ENCODE measurements at regions not wholly inside any gene's neighbourhood (a gene's known extent, or its start where the extent isn't known, plus 50 kb on each side); places are given as distances from the start of the nearest gene placed in this dataset.

DNA sequence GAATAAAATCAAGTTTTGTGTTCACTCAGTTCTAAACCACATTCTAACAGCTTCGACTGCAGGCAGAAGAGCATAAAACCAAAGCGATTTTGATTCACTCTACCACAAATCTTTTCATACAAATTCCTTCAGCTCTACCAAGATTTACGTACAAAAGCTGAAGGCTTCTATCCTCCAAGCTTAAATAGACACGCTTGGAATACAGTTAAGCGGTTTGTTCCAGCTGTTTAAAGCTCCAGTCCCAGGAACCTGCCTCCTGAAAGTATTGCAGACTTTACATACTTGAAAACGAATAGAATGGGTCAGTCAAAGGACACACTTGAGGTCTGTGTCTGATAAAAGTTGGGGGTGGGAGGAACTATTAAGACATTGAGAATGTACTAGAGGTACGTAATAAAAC lies 102.9 kb downstream of the MPP7 start:
- DNase-seq (ENCODE audit: insufficient read length, low spot score), result no peak
- FAIRE-seq, result no peak
- TF ChIP-seq SPI1 (IDR thresholded peaks at IDR 0.05; ENCODE audit: low read depth, low read length) (no peak), TAF1 (IDR thresholded peaks at IDR 0.05; ENCODE audit: low read depth, low read length) (no peak), POU2F2 (IDR thresholded peaks at IDR 0.05; ENCODE audit: low read depth, low read length) (no peak), POLR2A (IDR thresholded peaks at IDR 0.05; ENCODE audit: low read depth, low read length) (no peak), POLR2AphosphoS5 (IDR thresholded peaks at IDR 0.05; ENCODE audit: low read depth, low read length) (no peak), PAX5 (IDR thresholded peaks at IDR 0.05; ENCODE audit: insufficient read depth, low read length, severe bottlenecking) (no peak)

DNA sequence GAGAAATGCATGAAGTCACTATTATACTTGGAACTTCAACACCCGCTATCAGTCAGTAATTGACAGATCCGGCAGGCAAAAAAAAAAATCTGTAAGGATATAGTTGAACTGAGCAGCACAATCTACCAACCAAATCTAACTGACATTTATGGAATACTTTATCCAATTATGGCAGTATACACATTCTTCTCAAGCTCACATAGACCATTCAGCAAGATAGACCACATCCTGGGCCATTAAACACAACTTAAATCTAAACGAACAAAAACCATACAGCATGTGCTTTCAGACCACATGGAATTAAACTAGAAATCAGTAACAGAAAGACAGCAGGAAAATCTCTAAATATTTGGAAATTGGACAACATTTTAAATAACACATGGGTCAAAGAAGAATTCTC lies 112.7 kb downstream of the MPP7 start:
- TF ChIP-seq TAF1 (IDR thresholded peaks at IDR 0.05; ENCODE audit: low read depth, low read length) (no peak), POLR2AphosphoS5 (IDR thresholded peaks at IDR 0.05; ENCODE audit: low read depth, low read length) (no peak), POU2F2 (IDR thresholded peaks at IDR 0.05; ENCODE audit: low read depth, low read length) (no peak), PAX5 (IDR thresholded peaks at IDR 0.05; ENCODE audit: insufficient read depth, low read length, severe bottlenecking) (no peak), POLR2A (IDR thresholded peaks at IDR 0.05; ENCODE audit: low read depth, low read length) (no peak), SPI1 (IDR thresholded peaks at IDR 0.05; ENCODE audit: low read depth, low read length) (no peak)
- no peak for FAIRE-seq
- no peak for DNase-seq (ENCODE audit: insufficient read length, low spot score)

DNA sequence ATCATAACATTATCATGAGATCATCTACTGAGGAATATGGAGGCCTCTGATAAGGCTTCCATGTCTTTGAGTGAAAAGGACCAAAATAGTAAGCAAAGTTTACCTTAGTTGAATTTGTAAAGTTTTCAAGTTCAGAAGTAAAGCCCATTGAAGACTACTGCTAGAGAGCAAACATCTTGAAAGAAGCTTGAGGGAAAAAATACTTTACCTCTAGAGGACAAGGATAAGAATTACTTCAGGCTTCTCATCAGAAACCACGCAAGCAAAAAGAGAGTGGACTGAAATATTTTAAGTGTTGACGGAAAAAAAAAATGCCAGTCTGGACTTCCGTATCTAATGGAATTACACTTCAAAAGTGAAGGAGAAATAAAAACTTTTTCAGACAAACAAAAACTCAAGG lies 114.3 kb downstream of the MPP7 start:
- DNase-seq (ENCODE audit: insufficient read length, low spot score) (no peak), FAIRE-seq (no peak)
- TF ChIP-seq TAF1 (IDR thresholded peaks at IDR 0.05; ENCODE audit: low read depth, low read length), result no peak
- no peak for TF ChIP-seq POLR2AphosphoS5 (IDR thresholded peaks at IDR 0.05; ENCODE audit: low read depth, low read length)
- TF ChIP-seq SPI1 (IDR thresholded peaks at IDR 0.05; ENCODE audit: low read depth, low read length), result no peak
- TF ChIP-seq POLR2A (IDR thresholded peaks at IDR 0.05; ENCODE audit: low read depth, low read length), result no peak
- no peak for TF ChIP-seq PAX5 (IDR thresholded peaks at IDR 0.05; ENCODE audit: insufficient read depth, low read length, severe bottlenecking)

DNA sequence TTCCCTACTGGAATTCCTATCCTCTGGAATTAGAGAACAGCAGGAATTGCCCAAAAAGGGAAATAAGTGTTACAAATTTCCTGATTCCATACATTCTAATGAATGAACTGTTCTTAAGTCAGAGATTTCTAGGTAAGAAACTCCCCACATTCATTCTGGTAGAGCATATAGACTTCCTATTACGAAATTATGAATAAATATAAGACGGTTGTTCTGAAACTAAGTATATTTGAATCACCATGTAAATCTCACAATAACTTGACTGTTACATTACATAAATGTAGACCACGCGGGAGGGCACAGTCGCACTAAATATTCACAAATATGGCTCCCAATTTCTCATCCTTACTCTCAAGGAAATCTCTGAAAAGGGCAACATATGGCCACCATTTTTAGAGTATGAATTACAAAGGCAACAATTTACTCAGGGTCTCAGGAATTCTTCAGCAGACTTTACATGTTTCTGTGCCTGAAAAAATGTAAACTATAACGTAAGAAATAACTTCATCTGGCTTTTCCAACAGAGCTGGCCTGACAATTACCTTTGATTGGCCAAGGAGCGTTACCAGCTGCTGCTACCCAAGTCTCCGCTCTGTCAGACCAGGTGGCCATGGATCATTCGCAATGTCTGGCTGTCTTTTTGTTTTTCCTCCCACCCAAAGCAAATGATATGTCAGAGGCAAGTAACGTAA lies 115.8 kb downstream of the MPP7 start:
- FAIRE-seq (no peak), DNase-seq (ENCODE audit: insufficient read length, low spot score) (no peak)
- TF ChIP-seq PAX5 (IDR thresholded peaks at IDR 0.05; ENCODE audit: insufficient read depth, low read length, severe bottlenecking) (no peak), POLR2A (IDR thresholded peaks at IDR 0.05; ENCODE audit: low read depth, low read length) (no peak)

DNA sequence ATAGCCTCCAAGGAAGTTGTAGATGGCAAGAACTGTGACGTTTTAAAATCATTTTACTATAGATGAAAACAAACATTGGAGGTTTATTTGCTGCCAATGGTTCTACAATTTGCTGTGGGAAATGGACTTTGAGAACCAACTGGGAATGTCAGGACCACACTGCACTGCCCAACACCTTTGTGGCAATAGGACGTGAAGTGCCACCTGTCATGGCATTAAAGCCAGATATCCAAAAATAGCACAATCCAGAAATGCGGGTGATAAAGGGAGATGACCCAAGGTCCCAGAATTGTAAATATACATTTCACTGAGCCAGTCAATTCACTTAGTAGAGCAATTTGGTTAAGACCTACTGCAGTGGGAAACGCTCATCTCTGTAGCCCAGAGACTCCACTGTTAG lies 116.4 kb downstream of the MPP7 start:
- TF ChIP-seq POLR2A (IDR thresholded peaks at IDR 0.05; ENCODE audit: low read depth, low read length) (no peak), PAX5 (IDR thresholded peaks at IDR 0.05; ENCODE audit: insufficient read depth, low read length, severe bottlenecking) (no peak), SPI1 (IDR thresholded peaks at IDR 0.05; ENCODE audit: low read depth, low read length) (no peak), TAF1 (IDR thresholded peaks at IDR 0.05; ENCODE audit: low read depth, low read length) (no peak), POLR2AphosphoS5 (IDR thresholded peaks at IDR 0.05; ENCODE audit: low read depth, low read length) (no peak), POU2F2 (IDR thresholded peaks at IDR 0.05; ENCODE audit: low read depth, low read length) (no peak)
- FAIRE-seq (no peak), DNase-seq (ENCODE audit: insufficient read length, low spot score) (no peak)

DNA sequence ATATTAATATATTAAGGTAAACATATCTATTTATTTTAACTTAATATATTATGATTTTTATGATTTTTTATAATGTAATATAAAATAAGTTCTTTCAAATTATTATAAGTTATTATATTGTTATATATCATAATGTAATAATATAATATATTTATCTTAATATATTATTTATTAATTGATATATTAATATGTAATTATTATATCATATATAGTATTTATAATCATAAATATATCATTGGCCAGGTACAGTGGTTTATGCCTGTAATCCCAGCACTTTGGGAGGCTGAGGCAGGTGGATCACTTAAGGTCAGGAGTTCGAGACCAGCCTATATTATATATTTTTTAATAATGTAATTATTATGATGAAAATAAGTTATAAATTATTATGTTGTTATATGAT lies 118.1 kb downstream of the MPP7 start:
- no peak for TF ChIP-seq SPI1 (IDR thresholded peaks at IDR 0.05; ENCODE audit: low read depth, low read length)
- no peak for TF ChIP-seq POLR2A (IDR thresholded peaks at IDR 0.05; ENCODE audit: low read depth, low read length)
- TF ChIP-seq POU2F2 (IDR thresholded peaks at IDR 0.05; ENCODE audit: low read depth, low read length), result no peak
- no peak for TF ChIP-seq TAF1 (IDR thresholded peaks at IDR 0.05; ENCODE audit: low read depth, low read length)
- TF ChIP-seq POLR2AphosphoS5 (IDR thresholded peaks at IDR 0.05; ENCODE audit: low read depth, low read length), result no peak
- no peak for TF ChIP-seq PAX5 (IDR thresholded peaks at IDR 0.05; ENCODE audit: insufficient read depth, low read length, severe bottlenecking)
- FAIRE-seq, result no peak
- DNase-seq (ENCODE audit: insufficient read length, low spot score), result no peak

DNA sequence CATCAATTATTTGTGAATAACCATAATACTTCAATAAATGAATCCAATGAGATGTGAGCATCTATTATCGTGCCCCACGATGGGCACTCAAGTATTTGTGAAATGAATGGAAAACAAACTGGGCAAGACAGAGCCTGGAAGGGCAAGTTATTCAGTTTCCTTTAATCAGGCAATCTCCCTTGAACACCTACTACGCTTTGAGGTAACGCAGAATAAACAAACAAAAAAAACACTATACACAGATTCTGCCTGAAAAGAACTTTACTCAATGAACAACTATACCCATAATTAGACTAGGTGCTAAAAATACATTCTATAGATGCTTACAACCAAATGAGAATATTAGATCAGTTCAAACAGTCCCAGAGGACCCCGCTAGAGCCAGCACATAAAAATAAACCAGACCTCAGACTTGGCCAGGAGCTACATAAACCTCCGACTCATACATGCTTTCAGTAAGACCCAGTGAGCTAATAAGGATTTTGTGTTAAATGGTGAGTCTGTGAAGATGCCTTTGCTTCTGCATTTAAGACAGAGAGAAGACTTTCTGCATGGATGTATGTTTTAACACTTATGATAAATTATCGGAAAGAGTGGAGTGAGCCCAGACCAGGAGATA lies 121.3 kb downstream of the MPP7 start:
- FAIRE-seq (no peak), DNase-seq (ENCODE audit: insufficient read length, low spot score) (no peak)
- TF ChIP-seq POLR2AphosphoS5 (IDR thresholded peaks at IDR 0.05; ENCODE audit: low read depth, low read length) (no peak), TAF1 (IDR thresholded peaks at IDR 0.05; ENCODE audit: low read depth, low read length) (no peak), PAX5 (IDR thresholded peaks at IDR 0.05; ENCODE audit: insufficient read depth, low read length, severe bottlenecking) (no peak), SPI1 (IDR thresholded peaks at IDR 0.05; ENCODE audit: low read depth, low read length) (no peak), POLR2A (IDR thresholded peaks at IDR 0.05; ENCODE audit: low read depth, low read length) (no peak), POU2F2 (IDR thresholded peaks at IDR 0.05; ENCODE audit: low read depth, low read length) (no peak)

DNA sequence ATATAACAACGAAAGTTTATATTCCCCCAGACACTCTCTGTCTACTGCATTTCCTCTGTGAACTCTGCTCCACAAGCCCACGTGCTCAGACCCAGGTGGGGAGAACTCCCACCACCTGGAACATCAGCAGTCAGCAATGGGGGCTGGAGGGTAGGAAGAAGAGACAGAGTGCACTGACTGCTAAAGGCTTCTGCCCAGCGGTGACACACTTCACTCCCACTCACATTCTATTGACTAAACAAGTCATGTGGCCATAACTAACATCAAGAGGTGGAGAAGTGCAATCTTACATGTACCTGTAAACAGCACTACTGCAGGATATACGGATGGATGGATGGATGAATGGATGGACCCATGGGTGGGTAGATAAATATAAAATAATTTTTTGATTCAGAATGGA lies 122.2 kb downstream of the MPP7 start:
- no peak for DNase-seq (ENCODE audit: insufficient read length, low spot score)
- TF ChIP-seq TAF1 (IDR thresholded peaks at IDR 0.05; ENCODE audit: low read depth, low read length) (no peak), SPI1 (IDR thresholded peaks at IDR 0.05; ENCODE audit: low read depth, low read length) (no peak), POLR2AphosphoS5 (IDR thresholded peaks at IDR 0.05; ENCODE audit: low read depth, low read length) (no peak), POLR2A (IDR thresholded peaks at IDR 0.05; ENCODE audit: low read depth, low read length) (no peak), PAX5 (IDR thresholded peaks at IDR 0.05; ENCODE audit: insufficient read depth, low read length, severe bottlenecking) (no peak), POU2F2 (IDR thresholded peaks at IDR 0.05; ENCODE audit: low read depth, low read length) (no peak)
- FAIRE-seq, result no peak

DNA sequence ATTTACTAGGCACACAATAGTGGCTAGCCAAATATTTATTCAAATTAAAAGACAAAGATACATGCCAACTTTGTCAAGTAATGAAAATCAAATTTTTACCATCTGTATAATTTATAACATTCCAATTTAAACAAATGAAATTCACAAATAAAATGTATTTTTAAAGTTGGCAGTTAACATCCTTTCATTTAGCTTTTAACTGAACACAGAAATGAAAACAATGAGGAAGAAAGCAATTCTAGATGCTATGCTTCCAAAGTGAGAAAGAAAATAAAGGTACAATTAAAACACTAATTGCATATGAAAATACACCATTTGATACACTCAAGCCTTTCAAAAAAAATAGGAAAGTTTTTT lies 123.1 kb downstream of the MPP7 start:
- no peak for FAIRE-seq
- DNase-seq (ENCODE audit: insufficient read length, low spot score), result no peak
- TF ChIP-seq PAX5 (IDR thresholded peaks at IDR 0.05; ENCODE audit: insufficient read depth, low read length, severe bottlenecking) (no peak), TAF1 (IDR thresholded peaks at IDR 0.05; ENCODE audit: low read depth, low read length) (no peak)

Data from GM12891 (cell line).